ENCODE measurements at regions not wholly inside any gene's neighbourhood (a gene's known extent, or its start where the extent isn't known, plus 50 kb on each side); places are given as distances from the start of the nearest gene placed in this dataset.
A peak's percentile ranks its signal among the peaks of the same experiment; 100 is the strongest.

DNA sequence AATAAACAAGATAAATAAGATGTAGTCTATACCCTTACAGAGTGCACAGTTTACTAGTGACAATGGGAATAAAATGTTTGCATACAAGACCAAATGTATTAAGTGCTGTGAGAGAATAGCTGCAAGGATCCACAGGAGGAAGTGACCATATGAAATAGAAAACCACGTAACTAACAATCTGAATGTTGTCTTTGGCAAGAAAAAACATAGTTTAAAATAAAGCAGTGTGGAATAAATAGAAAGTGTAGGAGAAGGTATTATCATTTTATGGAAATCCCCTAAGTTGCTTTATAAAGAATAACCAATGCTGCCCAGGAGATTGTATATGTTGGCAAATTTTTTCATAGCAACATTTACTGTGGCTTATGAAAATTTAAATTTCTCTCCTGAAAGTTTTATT, 116.1 kb downstream of the PCDH7 start:
- DNase-seq (ENCODE audit: extremely low spot score, unreplicated experiment), result no peak
- Mint-ChIP-seq H3K27ac (ENCODE audit: unreplicated experiment) (peak overlapping the region; percentile 68), H3K4me3 (ENCODE audit: unreplicated experiment) (no peak overlapping the region), H3K36me3 (ENCODE audit: unreplicated experiment) (peaks cover 2% of the 10 kb centered on the region), H3K27me3 (ENCODE audit: unreplicated experiment) (no peaks in the 10 kb centered on the region), H3K9me3 (ENCODE audit: unreplicated experiment) (no peaks in the 10 kb centered on the region), H3K4me1 (ENCODE audit: unreplicated experiment) (peaks cover 72% of the 10 kb centered on the region)
- TF ChIP-seq, protein P1, sequence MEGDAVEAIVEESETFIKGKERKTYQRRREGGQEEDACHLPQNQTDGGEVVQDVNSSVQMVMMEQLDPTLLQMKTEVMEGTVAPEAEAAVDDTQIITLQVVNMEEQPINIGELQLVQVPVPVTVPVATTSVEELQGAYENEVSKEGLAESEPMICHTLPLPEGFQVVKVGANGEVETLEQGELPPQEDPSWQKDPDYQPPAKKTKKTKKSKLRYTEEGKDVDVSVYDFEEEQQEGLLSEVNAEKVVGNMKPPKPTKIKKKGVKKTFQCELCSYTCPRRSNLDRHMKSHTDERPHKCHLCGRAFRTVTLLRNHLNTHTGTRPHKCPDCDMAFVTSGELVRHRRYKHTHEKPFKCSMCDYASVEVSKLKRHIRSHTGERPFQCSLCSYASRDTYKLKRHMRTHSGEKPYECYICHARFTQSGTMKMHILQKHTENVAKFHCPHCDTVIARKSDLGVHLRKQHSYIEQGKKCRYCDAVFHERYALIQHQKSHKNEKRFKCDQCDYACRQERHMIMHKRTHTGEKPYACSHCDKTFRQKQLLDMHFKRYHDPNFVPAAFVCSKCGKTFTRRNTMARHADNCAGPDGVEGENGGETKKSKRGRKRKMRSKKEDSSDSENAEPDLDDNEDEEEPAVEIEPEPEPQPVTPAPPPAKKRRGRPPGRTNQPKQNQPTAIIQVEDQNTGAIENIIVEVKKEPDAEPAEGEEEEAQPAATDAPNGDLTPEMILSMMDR (IDR thresholded peaks at IDR 0.05), result no peak

- no peak for DNase-seq (ENCODE audit: extremely low spot score, unreplicated experiment)
- H3K4me3 Mint-ChIP-seq (ENCODE audit: unreplicated experiment), result no peak overlapping the region
- TF ChIP-seq, protein P1 (IDR thresholded peaks at IDR 0.05), result no peak
- no peaks in the 10 kb centered on the region for H3K27me3 Mint-ChIP-seq (ENCODE audit: unreplicated experiment)
- H3K9me3 Mint-ChIP-seq (ENCODE audit: unreplicated experiment), result no peaks in the 10 kb centered on the region
- H3K36me3 Mint-ChIP-seq (ENCODE audit: unreplicated experiment), result peaks cover 2% of the 10 kb centered on the region
- peaks cover 78% of the 10 kb centered on the region for H3K4me1 Mint-ChIP-seq (ENCODE audit: unreplicated experiment)
- peak overlapping the region; percentile 68 for H3K27ac Mint-ChIP-seq (ENCODE audit: unreplicated experiment)
These were observed 117.0 kb downstream of the PCDH7 start for GRCh38 chr4:30837131-30837539.

DNA sequence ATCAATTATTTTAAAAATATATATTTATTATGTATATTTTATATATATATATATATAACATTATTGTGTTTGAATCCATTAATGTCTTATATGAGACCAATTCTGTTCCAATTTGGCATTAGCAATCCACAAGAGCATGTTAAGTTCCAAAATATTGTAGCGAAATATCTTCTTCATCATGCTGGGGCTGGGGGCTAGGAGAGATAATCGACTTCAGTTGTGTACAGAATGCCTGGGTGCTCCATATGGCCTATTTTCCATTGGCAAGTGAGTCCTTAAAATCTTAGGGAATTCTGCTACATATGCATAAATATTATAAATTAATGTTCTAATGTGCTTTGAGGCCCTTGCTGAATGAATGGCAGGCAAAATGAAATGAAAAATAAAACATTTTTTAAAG, 117.7 kb downstream of the PCDH7 start:
- Mint-ChIP-seq H3K9me3 (ENCODE audit: unreplicated experiment) (no peaks in the 10 kb centered on the region), H3K36me3 (ENCODE audit: unreplicated experiment) (peaks cover 2% of the 10 kb centered on the region), H3K27ac (ENCODE audit: unreplicated experiment) (no peak overlapping the region), H3K27me3 (ENCODE audit: unreplicated experiment) (no peaks in the 10 kb centered on the region), H3K4me1 (ENCODE audit: unreplicated experiment) (peaks cover 76% of the 10 kb centered on the region), H3K4me3 (ENCODE audit: unreplicated experiment) (no peak overlapping the region)
- no peak for DNase-seq (ENCODE audit: extremely low spot score, unreplicated experiment)
- TF ChIP-seq, protein P1 (IDR thresholded peaks at IDR 0.05), result no peak

- H3K27ac Mint-ChIP-seq (ENCODE audit: unreplicated experiment), result peak overlapping the region; percentile 25
These were observed 118.2 kb downstream of the PCDH7 start for GRCh38 chr4:30838331-30838730.

GRCh38 chr4:30839583-30840520, 119.7 kb downstream of the PCDH7 start:
- TF ChIP-seq, protein P1 (IDR thresholded peaks at IDR 0.05), result no peak
- Mint-ChIP-seq H3K4me1 (ENCODE audit: unreplicated experiment) (peaks cover 71% of the 10 kb centered on the region), H3K36me3 (ENCODE audit: unreplicated experiment) (no peaks in the 10 kb centered on the region), H3K27ac (ENCODE audit: unreplicated experiment) (peak overlapping the region; percentile 74), H3K9me3 (ENCODE audit: unreplicated experiment) (no peaks in the 10 kb centered on the region), H3K4me3 (ENCODE audit: unreplicated experiment) (peak overlapping the region; percentile 9), H3K27me3 (ENCODE audit: unreplicated experiment) (no peaks in the 10 kb centered on the region)
- DNase-seq (ENCODE audit: extremely low spot score, unreplicated experiment), result no peak

More at GRCh38 chr4:30838331-30838730, 118.2 kb downstream of the PCDH7 start:
- H3K4me1 Mint-ChIP-seq (ENCODE audit: unreplicated experiment), result peaks cover 72% of the 10 kb centered on the region
- H3K4me3 Mint-ChIP-seq (ENCODE audit: unreplicated experiment), result no peak overlapping the region
- peaks cover 2% of the 10 kb centered on the region for H3K36me3 Mint-ChIP-seq (ENCODE audit: unreplicated experiment)
- DNase-seq (ENCODE audit: extremely low spot score, unreplicated experiment), result no peak
- TF ChIP-seq, protein P1 (IDR thresholded peaks at IDR 0.05), result no peak
- no peaks in the 10 kb centered on the region for H3K9me3 Mint-ChIP-seq (ENCODE audit: unreplicated experiment)
- no peaks in the 10 kb centered on the region for H3K27me3 Mint-ChIP-seq (ENCODE audit: unreplicated experiment)
